ENCODE measurements at regions not wholly inside any gene's neighbourhood (a gene's known extent, or its start where the extent isn't known, plus 50 kb on each side); places are given as distances from the start of the nearest gene placed in this dataset.

- Histone ChIP-seq H3K4me3 (no peak overlapping the region), H3K27me3 (no peaks in the 10 kb centered on the region), H3K36me3 (no peaks in the 10 kb centered on the region), H3K9me3 (no peaks in the 10 kb centered on the region), H3K27ac (no peak overlapping the region), H3K4me1 (no peaks in the 10 kb centered on the region)
- no peak for ATAC-seq
- 89 to 94% methylated on average over 3 of the region's 5 CpGs for WGBS, 2 donors (ENCODE audit: low coverage in 1 of 2)
- TF ChIP-seq POLR2A (IDR thresholded peaks at IDR 0.05) = no peak
- no peak for TF ChIP-seq POLR2AphosphoS5 (IDR thresholded peaks at IDR 0.05)
- TF ChIP-seq EP300 (IDR thresholded peaks at IDR 0.05) = no peak
- TF ChIP-seq CTCF (IDR thresholded peaks at IDR 0.05) = no peak
These were observed 73.6 kb downstream of the CTSL start for GRCh38 chr9:87799503-87799902.

GRCh38 chr9:87800456-87800855 lies 74.5 kb downstream of the CTSL start:
- 33 to 83% methylated on average over 1 of the region's 7 CpGs for WGBS, 2 donors (ENCODE audit: low coverage in 1 of 2)
- no peak for ATAC-seq
- Histone ChIP-seq H3K36me3 (no peaks in the 10 kb centered on the region), H3K9me3 (no peaks in the 10 kb centered on the region), H3K4me1 (no peaks in the 10 kb centered on the region), H3K27me3 (no peaks in the 10 kb centered on the region), H3K27ac (no peak overlapping the region), H3K4me3 (no peak overlapping the region)
- no peak for TF ChIP-seq POLR2A (IDR thresholded peaks at IDR 0.05)

- Histone ChIP-seq H3K4me3 (no peak overlapping the region), H3K4me1 (no peaks in the 10 kb centered on the region), H3K9me3 (no peaks in the 10 kb centered on the region), H3K36me3 (no peaks in the 10 kb centered on the region), H3K27ac (no peak overlapping the region), H3K27me3 (peaks cover 4% of the 10 kb centered on the region)
- WGBS, 2 donors (ENCODE audit: low coverage in 1 of 2) = 40 to 50% methylated on average over 4 of the region's 4 CpGs
- ATAC-seq = no peak
- TF ChIP-seq POLR2A (IDR thresholded peaks at IDR 0.05) = no peak
- TF ChIP-seq POLR2AphosphoS5 (IDR thresholded peaks at IDR 0.05) = no peak
- TF ChIP-seq CTCF (IDR thresholded peaks at IDR 0.05) = no peak
- TF ChIP-seq EP300 (IDR thresholded peaks at IDR 0.05) = no peak
These were observed 75.1 kb downstream of the CTSL start for GRCh38 chr9:87801013-87801412.

GRCh38 chr9:87803166-87803565 lies 77.2 kb downstream of the CTSL start:
- Histone ChIP-seq H3K27ac (no peak overlapping the region), H3K4me1 (no peaks in the 10 kb centered on the region), H3K27me3 (peaks cover 10% of the 10 kb centered on the region), H3K9me3 (no peaks in the 10 kb centered on the region), H3K4me3 (no peak overlapping the region), H3K36me3 (no peaks in the 10 kb centered on the region)
- no peak for ATAC-seq
- TF ChIP-seq CTCF (IDR thresholded peaks at IDR 0.05) (no peak), EP300 (IDR thresholded peaks at IDR 0.05) (no peak), POLR2A (IDR thresholded peaks at IDR 0.05) (no peak), POLR2AphosphoS5 (IDR thresholded peaks at IDR 0.05) (no peak)
- WGBS, 2 donors (ENCODE audit: low coverage in 1 of 2) = 67 to 98% methylated on average over 3 to 11 of the region's 15 CpGs

GRCh38 chr9:87803623-87804345 lies 77.9 kb downstream of the CTSL start:
- Histone ChIP-seq H3K36me3 (no peaks in the 10 kb centered on the region), H3K9me3 (no peaks in the 10 kb centered on the region), H3K27ac (no peak overlapping the region), H3K27me3 (peaks cover 10% of the 10 kb centered on the region), H3K4me3 (no peak overlapping the region), H3K4me1 (no peaks in the 10 kb centered on the region)
- no peak for ATAC-seq
- TF ChIP-seq CTCF (IDR thresholded peaks at IDR 0.05) (no peak), POLR2AphosphoS5 (IDR thresholded peaks at IDR 0.05) (no peak), POLR2A (IDR thresholded peaks at IDR 0.05) (no peak), EP300 (IDR thresholded peaks at IDR 0.05) (no peak)
- 77 to 79% methylated on average over 5 to 8 of the region's 9 CpGs for WGBS, 2 donors (ENCODE audit: low coverage in 1 of 2)
